GM19193 (cell line): ENCODE measurements at regions not wholly inside any gene's neighbourhood (a gene's known extent, or its start where the extent isn't known, plus 50 kb on each side); places are given as distances from the start of the nearest gene placed in this dataset.

ENCODE experiments used
- POLR2A ChIP-seq: IDR thresholded peaks from 4 replicates; pipeline ENCODE4 v1.6.1; 2011; ENCODE audit not compliant: insufficient read depth, insufficient read length; ENCODE audit errors: extremely low read depth

- no peak for TF ChIP-seq POLR2A
These were observed 212.7 kb downstream of the SHOX start for GRCh38 chrX:843306-843705.

GRCh38 chrX:840556-840955 is 210.0 kb downstream of the SHOX start:
- TF ChIP-seq POLR2A: no peak

- TF ChIP-seq POLR2A: no peak
These were observed 199.9 kb downstream of the SHOX start for GRCh38 chrX:830532-830931.

- TF ChIP-seq POLR2A: no peak
These were observed 198.6 kb downstream of the SHOX start for GRCh38 chrX:829145-829544.

- TF ChIP-seq POLR2A: no peak
These were observed 197.9 kb downstream of the SHOX start for GRCh38 chrX:828411-828959.

- TF ChIP-seq POLR2A: no peak
These were observed 195.9 kb downstream of the SHOX start for GRCh38 chrX:826448-826847.

- TF ChIP-seq POLR2A: no peak
These were observed 195.4 kb downstream of the SHOX start for GRCh38 chrX:825991-826390.

GRCh38 chrX:821327-822107 is 190.9 kb downstream of the SHOX start:
- no peak for TF ChIP-seq POLR2A

- TF ChIP-seq POLR2A: no peak
These were observed 189.1 kb downstream of the SHOX start for GRCh38 chrX:819684-820083.

- TF ChIP-seq POLR2A: no peak
These were observed 187.2 kb downstream of the SHOX start for GRCh38 chrX:817759-818300.

- no peak for TF ChIP-seq POLR2A
These were observed 185.8 kb downstream of the SHOX start for GRCh38 chrX:816411-816810.

GRCh38 chrX:810186-810585 is 179.6 kb downstream of the SHOX start:
- no peak for TF ChIP-seq POLR2A

- no peak for TF ChIP-seq POLR2A
These were observed 178.5 kb downstream of the SHOX start for GRCh38 chrX:809081-809480.

- TF ChIP-seq POLR2A: no peak
These were observed 176.0 kb downstream of the SHOX start for GRCh38 chrX:806586-806985.

- TF ChIP-seq POLR2A: no peak
These were observed 175.4 kb downstream of the SHOX start for GRCh38 chrX:805988-806387.

GRCh38 chrX:805103-805670 is 174.6 kb downstream of the SHOX start:
- TF ChIP-seq POLR2A: no peak
